ENCODE measurements at regions not wholly inside any gene's neighbourhood (a gene's known extent, or its start where the extent isn't known, plus 50 kb on each side); places are given as distances from the start of the nearest gene placed in this dataset.

GRCh38 chr22:48822278-48823233 lies 1005.1 kb downstream of the BRD1 start:
- TF ChIP-seq CTCF (IDR thresholded peaks at IDR 0.05), result no peak
- TF ChIP-seq ZFX (IDR thresholded peaks at IDR 0.05; ENCODE audit: borderline replicate concordance), result no peak
